Activated T-helper 2 cell treated with anti-CD3 and anti-CD28 coated beads, Interferon-gamma antibody, Interleukin-2, Interleukin-4, amounts not matched to agents 10 μg/mL and 5 μg/mL and 100 μg/mL, durations not matched to agents 14 hours and 24 hours and 36 hours (primary cell): ENCODE measurements at regions not wholly inside any gene's neighbourhood (a gene's known extent, or its start where the extent isn't known, plus 50 kb on each side); places are given as distances from the start of the nearest gene placed in this dataset.
"Not testable (repeated sequence)": the region's sequence is repeated elsewhere in the genome, so short reads cannot be mapped to it uniquely, and the experiment has no call there.

Experiments used
- DNase-seq: peaks from one replicate; pipeline ENCODE4 v3.0.0; 2021; ENCODE audit warnings: low spot score
- H3K27ac Mint-ChIP-seq: one replicate; pipeline ENCODE4 v1.8.0; 2021; ENCODE audit warnings: mixed read lengths
- H3K27me3 Mint-ChIP-seq: one replicate; pipeline ENCODE4 v1.8.0; 2021; ENCODE audit warnings: low read depth, mixed read lengths
- H3K36me3 Mint-ChIP-seq: one replicate; pipeline ENCODE4 v1.8.0; 2021; ENCODE audit warnings: low read depth, mixed read lengths
- H3K4me1 Mint-ChIP-seq: one replicate; pipeline ENCODE4 v1.8.0; 2021; ENCODE audit warnings: low read depth, mixed read lengths
- H3K4me3 Mint-ChIP-seq: one replicate; pipeline ENCODE4 v1.8.0; 2021; ENCODE audit warnings: low read depth, mild to moderate bottlenecking, moderate library complexity, mixed read lengths
- H3K9me3 Mint-ChIP-seq: one replicate; pipeline ENCODE4 v1.8.0; 2021; ENCODE audit warnings: mixed read lengths
- intact Hi-C: fragments of 100-400 bp; cut with micrococcal nuclease; formaldehyde crosslinking; loops from one replicate; pipeline ENCODE4 v1.15.1; 2023

GRCh38 chr10:42230812-42231211 is 407.6 kb downstream of the ZNF33B start:
- DNase-seq, H3K4me1 Mint-ChIP-seq, H3K36me3 Mint-ChIP-seq, H3K27me3 Mint-ChIP-seq, H3K27ac Mint-ChIP-seq, H3K4me3 Mint-ChIP-seq, intact Hi-C loops: not testable (repeated sequence)
- peaks cover 44% of the 10 kb centered on the region for H3K9me3 Mint-ChIP-seq

GRCh38 chr10:42230115-42230514 is 408.3 kb downstream of the ZNF33B start:
- H3K27me3 Mint-ChIP-seq, H3K27ac Mint-ChIP-seq, intact Hi-C loops, H3K4me1 Mint-ChIP-seq, H3K36me3 Mint-ChIP-seq, DNase-seq, H3K4me3 Mint-ChIP-seq: not testable (repeated sequence)
- peaks cover 45% of the 10 kb centered on the region for H3K9me3 Mint-ChIP-seq

GRCh38 chr10:42227859-42228258 is 410.5 kb downstream of the ZNF33B start:
- intact Hi-C loops, H3K36me3 Mint-ChIP-seq, DNase-seq, H3K27ac Mint-ChIP-seq, H3K4me3 Mint-ChIP-seq, H3K27me3 Mint-ChIP-seq, H3K4me1 Mint-ChIP-seq: not testable (repeated sequence)
- H3K9me3 Mint-ChIP-seq = peaks cover 39% of the 10 kb centered on the region

GRCh38 chr10:42193588-42193987 is 444.8 kb downstream of the ZNF33B start:
- H3K27me3 Mint-ChIP-seq, H3K9me3 Mint-ChIP-seq, H3K36me3 Mint-ChIP-seq: not testable (repeated sequence)

GRCh38 chr10:42192450-42192849 is 445.9 kb downstream of the ZNF33B start:
- DNase-seq, intact Hi-C loops: not testable (repeated sequence)

More at GRCh38 chr10:42193588-42193987, 444.8 kb downstream of the ZNF33B start:
- H3K27ac Mint-ChIP-seq, H3K4me1 Mint-ChIP-seq, H3K4me3 Mint-ChIP-seq, DNase-seq, intact Hi-C loops: not testable (repeated sequence)

GRCh38 chr10:42187501-42188195 is 450.7 kb downstream of the ZNF33B start:
- DNase-seq, H3K27me3 Mint-ChIP-seq, H3K4me1 Mint-ChIP-seq, H3K4me3 Mint-ChIP-seq, H3K36me3 Mint-ChIP-seq, intact Hi-C loops, H3K9me3 Mint-ChIP-seq, H3K27ac Mint-ChIP-seq: not testable (repeated sequence)

More at GRCh38 chr10:42192450-42192849, 445.9 kb downstream of the ZNF33B start:
- not testable (repeated sequence) for H3K9me3 Mint-ChIP-seq, H3K36me3 Mint-ChIP-seq, H3K27ac Mint-ChIP-seq, H3K4me3 Mint-ChIP-seq, H3K27me3 Mint-ChIP-seq, H3K4me1 Mint-ChIP-seq

- H3K4me1 Mint-ChIP-seq, H3K27ac Mint-ChIP-seq, DNase-seq, H3K36me3 Mint-ChIP-seq, H3K4me3 Mint-ChIP-seq, intact Hi-C loops, H3K9me3 Mint-ChIP-seq: not testable (repeated sequence)
- H3K27me3 Mint-ChIP-seq = peaks cover 35% of the 10 kb centered on the region
Observed at GRCh38 chr10:42177793-42178689, 460.3 kb downstream of the ZNF33B start.

GRCh38 chr10:42177077-42177792 is 461.1 kb downstream of the ZNF33B start:
- H3K9me3 Mint-ChIP-seq = peaks cover 5% of the 10 kb centered on the region
- H3K27ac Mint-ChIP-seq = no peak overlapping the region
- H3K4me1 Mint-ChIP-seq = peaks cover 2% of the 10 kb centered on the region
- no peak overlapping the region for H3K4me3 Mint-ChIP-seq
- intact Hi-C loops = no loop called here
- no peaks in the 10 kb centered on the region for H3K36me3 Mint-ChIP-seq
- no peak for DNase-seq
- peaks cover 35% of the 10 kb centered on the region for H3K27me3 Mint-ChIP-seq

GRCh38 chr10:42150428-42151061 is 487.8 kb downstream of the ZNF33B start:
- no peaks in the 10 kb centered on the region for H3K4me1 Mint-ChIP-seq
- intact Hi-C loops = no loop called here
- H3K36me3 Mint-ChIP-seq = peaks cover 5% of the 10 kb centered on the region
- no peaks in the 10 kb centered on the region for H3K27me3 Mint-ChIP-seq
- DNase-seq = no peak
- H3K27ac Mint-ChIP-seq = no peak overlapping the region
- no peak overlapping the region for H3K4me3 Mint-ChIP-seq
- H3K9me3 Mint-ChIP-seq = peaks cover 46% of the 10 kb centered on the region

GRCh38 chr10:42149722-42150427 is 488.5 kb downstream of the ZNF33B start:
- no peak overlapping the region for H3K27ac Mint-ChIP-seq
- intact Hi-C loops = no loop called here
- no peak overlapping the region for H3K4me3 Mint-ChIP-seq
- DNase-seq = no peak
- H3K36me3 Mint-ChIP-seq = peaks cover 5% of the 10 kb centered on the region
- no peaks in the 10 kb centered on the region for H3K4me1 Mint-ChIP-seq
- no peaks in the 10 kb centered on the region for H3K27me3 Mint-ChIP-seq
- H3K9me3 Mint-ChIP-seq = peaks cover 39% of the 10 kb centered on the region

- Mint-ChIP-seq H3K4me1 (no peaks in the 10 kb centered on the region), H3K27me3 (no peaks in the 10 kb centered on the region), H3K27ac (no peak overlapping the region), H3K36me3 (peaks cover 5% of the 10 kb centered on the region), H3K4me3 (no peak overlapping the region), H3K9me3 (peaks cover 40% of the 10 kb centered on the region)
- intact Hi-C loops = no loop called here
- DNase-seq = no peak
Observed at GRCh38 chr10:42149027-42149700, 489.2 kb downstream of the ZNF33B start.
